ENCODE measurements at regions not wholly inside any gene's neighbourhood (a gene's known extent, or its start where the extent isn't known, plus 50 kb on each side); places are given as distances from the start of the nearest gene placed in this dataset.
A peak's percentile ranks its signal among the peaks of the same experiment; 100 is the strongest.

DNA sequence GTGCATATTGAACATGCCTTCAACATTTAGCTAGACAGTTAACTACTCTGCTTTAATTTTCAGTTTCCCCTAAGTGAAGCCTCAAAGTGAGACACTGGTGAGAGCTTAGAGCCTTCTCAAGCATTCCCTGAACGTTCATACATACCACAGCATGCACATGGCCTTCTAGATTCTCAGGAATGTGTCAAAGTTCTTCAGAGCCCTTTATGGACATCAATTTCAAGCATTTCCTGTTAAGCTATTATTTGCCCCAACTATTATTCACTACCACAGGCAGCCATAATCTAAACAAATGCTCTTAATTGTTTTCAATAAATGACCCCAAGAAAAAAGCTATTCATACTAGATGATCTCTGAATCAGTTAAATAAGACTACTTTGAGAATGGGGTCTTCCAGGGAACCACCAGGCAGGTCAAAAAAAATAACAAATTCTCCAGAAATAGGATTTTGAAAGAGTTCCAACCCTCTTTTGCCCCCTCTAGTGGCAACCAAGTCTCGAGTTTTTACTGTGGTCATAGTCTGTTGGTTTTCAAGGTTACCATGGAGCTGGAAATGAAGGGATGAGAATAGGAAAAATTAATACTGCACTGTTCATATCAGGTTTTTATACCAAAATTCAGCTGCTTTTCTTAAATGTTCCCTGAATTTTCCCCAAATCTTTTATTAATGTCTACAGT lies 235.4 kb downstream of the RAB28 start:
- no peak for DNase-seq

GRCh38 chr4:13246107-13246506 lies 238.0 kb downstream of the RAB28 start:
- DNase-seq = no peak

DNA sequence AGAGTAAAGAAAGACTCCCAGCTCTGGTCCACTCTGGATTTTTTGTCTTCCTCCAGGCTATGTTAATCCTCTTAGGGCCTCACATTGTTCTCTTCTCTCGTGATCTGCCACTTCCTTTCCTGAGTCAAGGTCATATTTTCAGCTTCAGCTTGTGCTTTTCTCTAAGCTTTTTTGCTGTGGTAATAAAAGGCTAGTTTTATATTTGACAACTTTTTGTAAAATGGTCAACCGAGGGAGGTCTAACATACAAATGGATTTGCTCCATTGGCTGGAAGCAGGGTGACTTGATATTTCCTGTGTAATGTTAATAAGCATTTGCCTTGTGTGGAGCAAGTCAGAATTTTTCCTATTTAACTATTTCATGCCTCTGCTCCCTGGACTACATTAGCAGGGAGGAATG lies 239.7 kb downstream of the RAB28 start:
- DNase-seq = peak; percentile 12

DNA sequence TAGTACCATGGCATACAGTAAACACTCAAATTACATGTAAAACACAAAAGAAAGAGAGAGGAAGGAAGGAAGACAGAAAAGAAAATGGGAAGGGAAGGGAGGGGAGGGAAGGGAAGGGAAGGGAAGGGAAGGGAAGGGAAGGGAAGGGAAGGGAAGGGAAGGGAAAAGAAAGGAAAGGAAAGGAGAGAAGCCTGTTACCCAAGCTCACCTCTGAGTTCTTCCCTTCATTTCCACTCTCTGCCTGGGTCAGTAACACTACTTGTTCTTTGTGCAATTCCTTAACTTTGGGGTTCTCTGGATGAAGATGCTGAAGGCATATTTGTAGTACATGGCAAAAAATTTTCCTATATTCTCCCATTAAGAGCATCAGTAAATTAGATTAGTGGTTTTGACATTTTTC lies 241.0 kb downstream of the RAB28 start:
- no peak for DNase-seq

DNA sequence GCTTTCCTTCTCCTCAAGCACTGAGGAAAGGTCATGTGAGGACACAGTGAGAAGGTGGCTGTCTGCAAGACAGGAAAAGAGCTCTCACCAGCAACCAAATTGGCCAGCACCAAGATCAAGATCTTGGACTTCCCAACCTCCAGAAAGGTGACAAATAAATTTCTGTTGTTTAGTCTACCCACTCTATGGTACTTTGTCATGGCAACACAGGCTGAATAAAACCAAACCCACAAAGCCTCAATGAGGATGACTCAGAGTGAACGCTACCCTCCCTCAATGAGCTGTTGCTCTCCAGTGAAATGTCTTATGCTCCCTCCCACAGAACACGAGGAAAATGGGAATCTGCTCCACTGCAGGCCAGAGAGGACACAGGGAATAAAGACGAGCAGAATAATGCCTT lies 244.1 kb downstream of the RAB28 start:
- DNase-seq = no peak

DNA sequence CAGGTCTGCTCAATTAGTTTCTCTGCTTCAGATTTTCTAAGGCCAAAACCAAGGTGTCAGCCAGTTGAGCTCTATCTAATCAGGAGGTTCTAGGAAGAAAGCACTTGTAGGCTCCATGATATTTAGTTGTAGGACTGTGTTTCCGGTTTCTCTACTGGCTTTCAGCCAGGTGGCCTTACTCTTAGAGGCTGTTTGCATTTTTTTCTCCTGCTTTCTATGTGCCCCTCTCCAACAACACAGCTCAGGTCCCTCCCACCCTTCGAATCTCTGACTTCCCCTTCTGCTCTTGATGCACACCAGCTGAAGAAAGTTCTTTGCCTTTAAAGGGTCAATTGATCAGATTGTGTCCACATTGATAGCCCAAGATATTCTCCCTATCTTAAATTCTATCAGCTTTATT lies 245.2 kb downstream of the RAB28 start:
- DNase-seq = no peak

DNA sequence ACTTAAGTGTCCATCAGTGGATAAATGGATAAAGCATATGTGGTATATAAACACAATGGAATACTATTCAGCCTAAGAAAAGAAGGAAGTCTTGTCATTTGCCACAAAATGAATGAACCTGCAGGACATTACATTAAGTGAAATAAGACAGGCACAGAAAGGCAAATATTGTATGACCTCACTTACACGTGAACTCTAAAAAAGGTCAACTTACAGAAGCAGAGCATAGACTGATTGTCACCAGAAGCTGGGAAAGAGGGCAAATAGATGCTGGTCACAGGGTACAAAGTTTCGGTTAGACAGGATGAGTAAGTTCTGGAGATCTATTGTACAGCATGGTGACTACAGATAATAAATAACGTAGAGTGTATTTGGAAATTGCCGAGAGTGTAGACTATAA lies 247.7 kb downstream of the RAB28 start:
- DNase-seq = no peak

- DNase-seq = no peak
Measured at GRCh38 chr4:13233755-13234154, 250.4 kb downstream of the RAB28 start.

DNA sequence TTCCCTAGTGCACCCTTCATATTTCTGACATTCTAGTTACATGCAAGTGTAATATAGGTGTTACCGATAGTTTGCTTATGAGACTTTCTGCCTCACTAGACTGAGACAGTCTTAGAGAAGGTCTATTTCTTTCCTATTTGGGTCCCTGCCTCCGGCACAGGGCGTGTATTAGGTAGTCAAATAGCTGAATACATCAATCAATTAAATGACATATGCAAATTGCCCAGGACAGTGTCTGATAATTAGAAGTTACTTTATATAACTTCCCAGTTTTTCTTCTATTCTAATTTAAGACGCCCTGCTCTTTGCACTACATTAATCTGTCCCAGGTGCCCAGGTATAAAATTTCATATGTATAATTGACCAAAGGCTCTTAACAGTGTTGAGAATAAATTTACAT lies 264.2 kb downstream of the RAB28 start:
- no peak for DNase-seq

- DNase-seq = peak; percentile 24
Measured at GRCh38 chr4:13218326-13218958, 265.7 kb downstream of the RAB28 start.

DNA sequence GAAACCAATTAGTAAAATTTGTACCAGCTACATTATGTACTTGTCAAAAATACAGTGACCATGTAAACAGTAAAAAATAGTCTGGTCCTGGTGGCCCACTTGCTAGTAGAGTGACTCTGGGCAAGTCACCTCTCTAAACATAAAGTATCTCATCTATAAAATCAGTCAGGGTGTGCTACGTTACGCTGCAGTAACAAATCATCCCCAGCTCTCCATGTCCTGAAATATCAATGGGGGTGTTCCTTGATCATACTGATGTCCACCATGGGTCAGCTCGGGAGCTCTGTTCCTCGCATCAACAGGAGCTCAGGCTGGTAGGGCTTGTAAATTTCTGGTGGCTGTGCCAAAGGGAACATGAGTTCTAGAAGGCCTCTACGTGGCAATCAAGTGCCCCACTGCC lies 268.6 kb downstream of the RAB28 start:
- no peak for DNase-seq

- DNase-seq = no peak
Measured at GRCh38 chr4:13212936-13213335, 271.2 kb downstream of the RAB28 start.

GRCh38 chr4:13209600-13209999 lies 274.5 kb downstream of the RAB28 start:
- no peak for DNase-seq

GRCh38 chr4:13208558-13209193 lies 275.5 kb downstream of the RAB28 start:
- DNase-seq = no peak

DNA sequence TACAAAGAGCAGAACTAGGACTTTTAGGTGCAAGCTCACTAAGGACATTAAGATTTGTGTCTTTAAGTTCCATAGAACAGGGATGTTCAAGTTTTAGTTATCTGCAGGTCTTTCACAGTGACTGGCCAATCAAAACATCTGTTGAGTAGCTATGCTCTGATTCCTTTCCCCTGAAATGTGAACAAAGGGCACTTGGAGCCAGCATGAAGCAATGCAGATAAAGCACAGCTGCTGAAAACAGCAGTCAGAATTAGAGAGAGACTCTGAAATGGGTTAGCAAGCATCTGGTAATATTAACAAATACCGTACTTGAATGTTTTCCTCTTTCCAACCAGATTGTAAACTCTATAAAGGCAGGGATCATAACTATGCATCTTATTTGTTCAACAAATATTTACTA lies 276.9 kb downstream of the RAB28 start:
- DNase-seq = no peak

- no peak for DNase-seq
Measured at GRCh38 chr4:13203101-13203500, 281.0 kb downstream of the RAB28 start.

DNA sequence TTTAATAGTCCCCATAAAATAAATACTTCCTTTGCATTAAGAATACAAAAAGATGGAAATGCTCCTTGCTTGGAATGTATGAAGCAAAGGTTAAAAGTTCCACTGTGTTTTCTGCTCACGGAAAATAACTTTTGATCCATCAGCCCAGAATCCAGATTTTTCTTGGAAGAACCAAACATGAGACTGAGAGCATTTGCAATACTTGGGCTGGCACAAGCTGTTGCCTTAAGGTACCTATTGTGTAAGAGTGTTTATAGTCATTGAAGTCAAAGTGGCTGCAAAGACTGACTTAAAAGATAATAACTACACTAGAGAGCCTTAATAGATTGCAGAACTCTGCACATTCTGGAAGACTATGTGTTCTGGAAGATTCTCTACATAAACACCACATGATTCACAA lies 281.4 kb downstream of the RAB28 start:
- no peak for DNase-seq

- no peak for DNase-seq
Measured at GRCh38 chr4:13201241-13201640, 282.9 kb downstream of the RAB28 start.

- no peak for DNase-seq
Measured at GRCh38 chr4:13196721-13197120, 287.4 kb downstream of the RAB28 start.

DNA sequence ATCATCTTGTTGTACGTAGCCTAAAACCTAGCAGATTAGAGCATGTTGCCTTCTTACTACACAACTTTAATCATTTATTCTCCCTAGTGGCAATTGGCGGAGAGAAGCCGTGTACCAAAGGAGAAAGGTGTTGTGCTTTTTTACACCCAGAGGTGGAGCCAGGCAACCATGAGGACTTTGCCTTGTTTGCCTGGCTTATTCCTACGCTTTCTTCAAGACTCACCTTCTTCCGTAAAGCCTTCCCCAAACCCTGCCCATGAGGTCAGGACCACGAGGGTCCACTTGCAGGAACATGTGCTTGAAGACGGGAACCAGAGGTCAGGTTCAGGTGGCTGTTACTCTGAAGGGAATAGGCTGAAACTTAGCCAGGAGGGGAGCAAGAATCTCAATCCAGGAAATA lies 290.5 kb downstream of the RAB28 start:
- DNase-seq = no peak

- DNase-seq = peak; percentile 29
Measured at GRCh38 chr4:13190093-13190721, 293.9 kb downstream of the RAB28 start.

DNA sequence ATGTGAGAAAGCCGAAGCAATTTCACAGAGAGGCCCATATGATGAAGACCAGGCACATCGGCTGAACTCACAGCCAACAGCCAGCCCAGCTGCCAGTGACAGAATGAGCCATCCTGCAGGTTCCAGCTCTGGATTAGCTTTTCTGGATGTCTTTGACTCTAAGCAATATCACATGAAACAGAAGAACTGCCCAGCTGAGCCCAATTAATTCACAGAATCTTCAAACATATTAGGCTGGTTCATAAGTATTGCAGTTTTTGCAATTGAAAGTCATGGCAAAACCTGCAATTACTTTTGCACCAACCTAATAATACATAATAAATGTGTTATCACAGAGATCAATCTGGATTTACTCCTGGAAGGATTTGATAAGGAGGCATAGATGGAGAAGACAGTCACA lies 299.9 kb downstream of the RAB28 start:
- DNase-seq = no peak

DNA sequence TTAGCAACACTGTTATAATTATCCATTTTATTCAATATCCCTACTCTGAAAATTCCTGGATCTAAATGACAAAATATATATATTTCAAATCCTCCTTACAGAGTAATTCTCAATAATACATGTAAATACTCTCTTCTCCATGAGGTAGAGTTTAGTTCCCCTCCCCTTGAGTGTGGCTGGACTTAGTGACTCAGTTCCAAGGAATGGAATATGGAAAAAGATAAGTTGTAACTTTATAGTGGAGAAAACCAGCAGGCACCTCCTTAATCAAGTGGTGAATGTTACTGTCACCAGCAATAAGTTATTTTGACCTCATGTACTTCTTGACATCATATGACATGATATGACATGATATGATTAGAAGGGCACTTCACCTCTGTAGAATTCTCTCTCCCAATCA lies 302.0 kb downstream of the RAB28 start:
- no peak for DNase-seq

DNA sequence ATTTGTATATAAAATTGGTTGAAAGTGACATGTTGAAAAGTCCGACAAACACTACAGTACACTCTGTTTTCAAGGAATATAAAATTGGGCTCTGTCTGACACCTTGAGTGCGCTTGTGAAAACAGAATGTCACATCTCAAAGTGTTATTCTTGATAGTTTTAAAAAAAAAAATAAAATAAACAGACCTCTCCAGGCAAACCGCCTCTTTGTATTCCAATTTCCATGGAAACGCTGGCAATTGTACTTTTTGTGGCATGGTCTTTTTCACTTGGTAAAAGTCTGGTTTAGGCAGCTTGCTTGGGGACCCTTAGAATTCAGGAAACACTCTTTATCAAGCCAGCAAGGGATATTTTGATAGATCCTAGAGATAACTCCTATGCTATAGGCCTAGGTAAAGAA lies 302.5 kb downstream of the RAB28 start:
- no peak for DNase-seq

All from eye (tissue), 1 donor.